WTC11 (cell line): ENCODE measurements at regions not wholly inside any gene's neighbourhood (a gene's known extent, or its start where the extent isn't known, plus 50 kb on each side); places are given as distances from the start of the nearest gene placed in this dataset.

ENCODE experiments used
- CTCF ChIP-seq: fragments of 200-600 bp; IDR thresholded peaks from 2 replicates; pipeline ENCODE4 v1.8.0; 2022; ENCODE audit warnings: antibody characterized with exemption
- GABPB1 ChIP-seq: sonication (generic); formaldehyde crosslinking; IDR thresholded peaks from 2 replicates; pipeline ENCODE4 v1.8.1; 2023; ENCODE audit warnings: mild to moderate bottlenecking, missing genetic modification reagents
- HMGXB4 ChIP-seq: sonication (generic); formaldehyde crosslinking; IDR thresholded peaks from 2 replicates; pipeline ENCODE4 v1.8.1; 2023; ENCODE audit warnings: mild to moderate bottlenecking, moderate library complexity, missing genetic modification reagents
- IRF1 ChIP-seq: sonication (generic); formaldehyde crosslinking; IDR thresholded peaks from 2 replicates; pipeline ENCODE4 v1.8.0; 2023; ENCODE audit warnings: missing genetic modification reagents
- JUN ChIP-seq: sonication (generic); formaldehyde crosslinking; IDR thresholded peaks from 2 replicates; pipeline ENCODE4 v1.8.0; 2023; ENCODE audit warnings: mild to moderate bottlenecking, missing genetic modification reagents
- OVOL2 ChIP-seq: fragments of 250-450 bp; sonication (Bioruptor Pico); IDR thresholded peaks from 2 replicates; pipeline ENCODE4 v1.9.0; 2021; ENCODE audit warnings: mild to moderate bottlenecking, borderline replicate concordance
- PRDM15 ChIP-seq: sonication (generic); formaldehyde crosslinking; IDR thresholded peaks from 2 replicates; pipeline ENCODE4 v1.8.0; 2022; ENCODE audit warnings: missing genetic modification reagents
- SP1 ChIP-seq: sonication (generic); formaldehyde crosslinking; conservative IDR thresholded peaks from 2 replicates; pipeline ENCODE4 v1.8.1; 2022; ENCODE audit warnings: missing genetic modification reagents
- USF1 ChIP-seq: sonication (generic); formaldehyde crosslinking; IDR thresholded peaks from 2 replicates; pipeline ENCODE4 v1.8.0; 2022; ENCODE audit warnings: mild to moderate bottlenecking, missing genetic modification reagents
- USF2 ChIP-seq: sonication (generic); formaldehyde crosslinking; IDR thresholded peaks from 2 replicates; pipeline ENCODE4 v1.8.1; 2023; ENCODE audit warnings: mild to moderate bottlenecking, missing genetic modification reagents, moderate library complexity
- ZNF317 ChIP-seq: sonication (generic); formaldehyde crosslinking; IDR thresholded peaks from 2 replicates; pipeline ENCODE4 v1.8.1; 2023; ENCODE audit warnings: low read depth, mild to moderate bottlenecking, moderate library complexity, missing genetic modification reagents, borderline replicate concordance
- ZNF532 ChIP-seq: fragments of 250-450 bp; sonication (Bioruptor Pico); IDR thresholded peaks from 2 replicates; pipeline ENCODE4 v1.9.0; 2021; ENCODE audit warnings: mild to moderate bottlenecking, borderline replicate concordance
- ZSCAN18 ChIP-seq: fragments of 250-450 bp; sonication (Bioruptor Pico); IDR thresholded peaks from 2 replicates; pipeline ENCODE4 v2.1.2; 2022; ENCODE audit warnings: mild to moderate bottlenecking, moderate library complexity

- TF ChIP-seq IRF1 (CRISPR knock-in tag) (no peak), CTCF (no peak), JUN (CRISPR knock-in tag) (no peak), USF1 (CRISPR knock-in tag) (no peak), OVOL2 (CRISPR knock-in tag) (no peak), GABPB1 (CRISPR knock-in tag) (no peak), ZNF317 (no peak), SP1 (CRISPR knock-in tag) (no peak), PRDM15 (CRISPR knock-in tag) (no peak), HMGXB4 (CRISPR knock-in tag) (no peak), ZNF532 (no peak), ZSCAN18 (CRISPR knock-in tag) (no peak), USF2 (no peak)
These were observed 102.7 kb upstream of the NGF start for GRCh38 chr1:115440733-115441132.
